Left renal pelvis (tissue), 4 donors: ENCODE measurements at regions not wholly inside any gene's neighbourhood (a gene's known extent, or its start where the extent isn't known, plus 50 kb on each side); places are given as distances from the start of the nearest gene placed in this dataset.

Source experiments
- DNase-seq, 4 donors: peaks; one replicate each; pipeline ENCODE4 v3.0.0-alpha.2; 2013; ENCODE audit warnings: low read depth in 4 of 4, low spot score in 3 of 4

DNA sequence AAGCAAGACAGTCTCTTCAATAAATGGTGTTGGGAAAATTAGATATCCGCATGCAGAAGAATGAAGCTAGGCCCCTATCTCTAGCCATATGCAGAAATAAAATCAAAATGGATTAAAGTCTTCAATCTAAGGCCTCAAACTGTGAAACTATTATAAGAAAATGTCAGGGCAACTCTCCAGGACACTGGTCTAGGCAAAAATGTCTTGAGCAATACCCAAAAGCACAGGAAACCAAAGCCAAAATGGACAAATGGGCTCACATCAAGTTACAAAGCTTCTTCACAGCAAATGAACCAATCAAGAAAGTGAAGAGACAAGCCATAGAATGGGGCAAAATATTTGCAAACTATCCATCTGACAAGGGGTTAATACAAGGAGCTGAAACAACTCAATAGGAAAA is 338.8 kb downstream of the NNT start:
- no peak for DNase-seq

DNA sequence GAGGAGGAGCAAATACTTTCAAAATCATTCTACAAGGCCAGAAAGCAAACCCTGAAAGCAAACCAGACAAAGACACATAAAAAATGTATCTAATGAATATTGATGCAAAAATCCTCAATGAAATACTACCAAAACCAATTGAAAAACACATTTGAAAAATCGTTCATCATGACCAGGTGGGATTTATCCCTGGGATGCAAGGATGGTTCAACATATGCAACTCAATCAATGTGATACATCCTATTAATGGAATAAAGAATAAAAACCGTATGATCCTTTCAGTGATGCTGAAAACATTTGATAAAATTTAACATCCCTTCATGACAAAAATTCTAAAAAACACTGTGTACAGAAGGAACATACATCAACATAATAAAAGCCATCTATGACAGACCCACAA is 337.6 kb downstream of the NNT start:
- no peak for DNase-seq

DNA sequence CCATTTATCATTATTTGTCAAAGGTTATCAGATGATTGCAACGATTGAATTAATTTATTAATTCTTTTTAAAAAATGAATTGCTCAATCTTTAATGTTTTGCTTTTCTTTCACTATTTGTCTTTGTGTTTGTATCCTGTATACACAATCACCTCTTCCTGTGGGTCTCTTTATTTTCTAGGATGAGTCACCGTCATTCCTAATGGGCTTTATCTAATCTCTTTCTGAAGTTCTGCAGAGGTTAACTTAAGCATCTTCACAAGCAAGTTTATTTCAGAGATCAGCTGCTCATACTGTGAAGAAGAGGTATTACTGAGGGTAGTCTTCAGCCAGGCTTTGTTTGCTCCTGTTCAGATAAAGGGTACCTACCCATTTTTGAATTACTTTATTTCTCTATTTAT is 323.9 kb downstream of the NNT start:
- no peak for DNase-seq

DNA sequence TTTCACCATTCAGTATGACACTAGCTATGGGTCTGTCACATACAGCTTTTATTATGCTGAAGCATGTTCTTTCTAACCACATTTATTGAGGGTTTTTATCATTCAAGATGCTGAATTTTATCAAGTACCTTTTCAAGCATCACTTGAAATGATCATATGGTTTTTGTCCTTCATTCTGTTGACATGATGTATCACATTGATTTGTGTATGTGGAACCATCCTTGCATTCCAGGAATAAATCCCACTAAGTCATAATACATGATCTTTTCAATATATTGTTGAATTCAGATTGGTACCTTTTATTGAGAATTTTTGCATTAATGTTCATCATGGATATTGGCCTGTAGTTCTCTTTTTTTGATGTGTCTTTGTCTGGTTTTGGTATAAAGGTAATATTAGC is 317.4 kb downstream of the NNT start:
- DNase-seq: no peak

DNA sequence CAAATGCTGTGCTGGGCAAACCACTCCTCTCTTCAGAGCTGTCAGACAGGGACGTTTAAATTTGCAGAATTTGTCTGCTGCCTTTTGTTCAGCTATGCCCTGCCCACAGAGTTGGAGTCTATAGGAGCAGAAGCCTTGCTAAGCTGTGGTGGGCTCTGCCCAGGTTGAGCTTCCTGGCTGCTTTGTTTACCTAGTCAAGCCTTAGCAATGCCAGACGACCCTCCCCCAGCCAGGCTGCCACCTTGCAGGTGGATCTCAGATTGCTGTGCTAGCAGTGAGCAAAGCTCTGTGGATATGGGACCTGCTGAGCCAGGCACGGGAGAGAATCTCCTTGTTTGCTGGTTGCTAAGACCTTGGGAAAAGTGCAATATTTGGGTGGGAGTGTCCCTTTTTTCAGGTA is 314.9 kb downstream of the NNT start:
- no peak for DNase-seq

DNA sequence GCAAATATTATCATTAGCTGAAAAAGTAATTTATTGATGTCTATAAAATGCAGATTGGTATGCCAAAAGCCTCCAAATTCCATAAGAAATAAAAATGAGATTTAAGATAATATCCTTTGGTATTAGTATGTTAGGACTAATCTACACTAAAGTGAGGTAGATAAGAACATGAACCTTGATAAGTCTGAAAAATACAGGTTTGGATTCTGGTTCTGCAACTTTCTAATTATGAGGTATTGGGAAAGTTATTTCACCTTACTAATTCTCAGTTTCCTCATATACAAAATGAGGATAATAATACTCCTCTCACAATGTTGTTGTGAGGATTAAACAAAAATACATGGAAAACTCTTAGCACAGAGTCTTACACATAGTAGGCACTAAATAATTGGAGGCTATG is 300.1 kb downstream of the NNT start:
- DNase-seq: no peak

DNA sequence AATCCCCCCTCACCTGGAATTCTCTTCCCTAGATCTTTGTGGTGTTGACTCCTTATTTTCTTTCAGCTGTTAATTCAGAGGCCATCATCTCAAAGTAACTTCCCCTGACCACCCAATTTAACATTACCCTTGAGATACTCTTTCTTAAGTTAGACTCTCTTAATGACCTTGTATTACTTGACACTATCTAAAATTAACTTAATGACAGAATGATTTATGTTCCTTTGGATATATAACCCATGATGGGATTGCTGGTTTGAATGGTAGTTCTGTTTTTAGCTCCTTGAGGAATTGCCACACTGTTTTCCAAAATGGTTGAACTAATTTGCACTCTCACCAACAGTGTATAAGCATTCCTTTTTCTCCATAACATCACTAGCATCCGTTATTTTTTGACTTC is 298.0 kb downstream of the NNT start:
- no peak for DNase-seq

DNA sequence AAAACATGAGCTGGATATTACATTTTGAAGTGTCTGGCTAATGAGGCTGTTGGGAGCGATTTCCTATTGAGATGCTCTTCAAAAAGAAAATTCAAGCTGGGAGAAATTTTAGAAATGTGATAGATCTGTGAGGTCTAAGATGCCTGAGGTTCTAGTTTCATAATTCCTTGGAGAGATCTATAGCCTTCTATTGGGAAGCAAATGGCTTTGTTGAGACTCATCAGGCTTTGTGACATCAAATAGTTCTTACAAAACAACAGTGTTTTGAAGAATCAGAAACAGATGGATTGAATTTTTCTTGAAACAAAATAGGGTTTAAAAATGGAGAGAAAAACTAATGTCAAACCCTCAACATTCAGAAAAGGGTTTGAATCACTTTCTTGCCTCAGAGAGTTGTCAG is 292.9 kb downstream of the NNT start:
- DNase-seq: no peak

DNA sequence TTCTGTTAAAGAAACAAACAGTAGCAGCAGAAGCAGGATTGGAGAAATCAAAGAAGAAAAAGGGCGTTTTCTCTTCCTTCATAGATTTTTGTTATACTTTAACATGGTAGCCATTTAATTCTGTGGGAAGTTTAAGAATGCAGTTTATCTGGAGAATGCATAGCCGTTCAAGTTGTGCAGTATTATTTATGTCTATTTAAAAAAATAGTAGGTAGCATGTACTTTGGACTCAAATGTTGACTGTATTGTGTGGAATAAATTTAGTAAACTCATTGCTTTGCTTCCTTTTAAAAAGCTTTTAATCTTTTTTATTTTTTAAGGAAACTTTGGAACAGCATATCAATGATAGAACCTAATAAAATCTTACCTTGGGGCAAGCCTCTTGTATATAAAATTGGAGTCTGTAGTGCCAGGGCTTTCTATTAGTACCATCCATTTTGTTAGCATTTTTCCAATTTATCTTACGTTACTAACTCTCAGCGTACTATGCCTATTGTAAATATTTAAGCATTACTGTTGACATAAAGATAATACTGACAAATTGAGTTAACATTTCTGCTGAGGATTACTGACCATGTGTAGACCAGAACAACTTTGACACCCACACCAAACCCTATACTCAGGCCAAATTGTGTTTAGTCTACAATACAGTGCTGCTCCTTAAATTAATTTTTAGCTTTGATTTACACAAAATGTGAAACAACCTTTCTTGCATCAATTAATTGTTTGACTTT is 291.1 kb downstream of the NNT start:
- no peak for DNase-seq

DNA sequence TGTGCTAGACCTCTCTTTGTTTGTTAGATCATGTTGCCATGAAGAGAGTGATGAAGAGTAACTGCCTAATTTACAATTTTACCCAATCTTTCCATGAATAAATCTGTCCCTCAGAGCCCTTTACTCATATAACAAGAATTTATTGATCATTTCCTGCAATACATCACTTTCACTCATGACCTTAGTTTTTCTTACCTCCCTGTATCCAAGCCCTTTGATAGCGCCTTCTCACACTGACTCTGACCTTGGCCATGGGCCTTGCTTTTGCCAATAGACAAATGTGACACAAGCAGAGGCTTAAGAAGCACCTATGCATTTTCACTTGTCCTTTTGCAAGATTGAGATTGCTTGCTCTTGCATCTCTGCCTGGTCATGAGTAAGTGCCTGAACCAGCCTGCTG is 288.1 kb downstream of the NNT start:
- no peak for DNase-seq

DNA sequence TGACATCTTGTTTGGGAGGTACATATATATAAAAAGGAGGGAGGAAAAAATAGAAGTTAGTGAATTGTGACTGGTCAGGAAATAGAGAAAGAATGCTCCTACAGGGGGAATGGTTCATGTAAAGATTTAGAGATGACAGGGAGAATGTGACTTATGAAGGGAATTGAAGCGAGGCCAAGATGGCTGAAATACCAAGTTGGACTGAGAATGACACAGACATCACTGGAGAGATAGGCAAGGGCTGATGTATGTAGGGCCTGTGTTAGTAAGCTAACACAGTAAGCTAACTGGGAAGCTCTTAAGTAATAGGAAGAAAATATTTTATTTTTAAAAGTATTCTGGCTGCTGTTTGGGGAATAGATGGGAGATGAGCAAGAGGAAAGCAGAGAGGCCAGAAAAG is 286.3 kb downstream of the NNT start:
- DNase-seq: no peak

DNA sequence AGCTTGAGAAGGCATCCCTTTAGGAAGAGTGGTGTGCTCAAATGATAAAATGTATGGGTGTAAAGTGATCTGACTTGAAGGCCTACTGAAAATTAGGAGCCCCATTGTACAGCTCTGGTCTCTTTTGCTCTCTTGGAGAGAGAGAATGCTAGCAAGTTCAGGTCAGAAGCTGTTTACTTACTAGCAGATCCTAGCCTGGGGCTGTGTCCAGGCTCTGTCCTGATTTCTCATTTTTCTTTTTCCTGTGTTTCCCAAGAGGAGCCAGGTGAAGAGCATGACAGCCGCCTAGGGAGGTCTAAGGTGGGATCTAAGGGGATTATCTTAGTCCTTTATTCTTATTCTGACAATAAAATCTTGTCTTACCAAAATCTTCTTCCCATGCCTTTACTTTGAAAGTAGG is 272.8 kb downstream of the NNT start:
- DNase-seq: no peak

DNA sequence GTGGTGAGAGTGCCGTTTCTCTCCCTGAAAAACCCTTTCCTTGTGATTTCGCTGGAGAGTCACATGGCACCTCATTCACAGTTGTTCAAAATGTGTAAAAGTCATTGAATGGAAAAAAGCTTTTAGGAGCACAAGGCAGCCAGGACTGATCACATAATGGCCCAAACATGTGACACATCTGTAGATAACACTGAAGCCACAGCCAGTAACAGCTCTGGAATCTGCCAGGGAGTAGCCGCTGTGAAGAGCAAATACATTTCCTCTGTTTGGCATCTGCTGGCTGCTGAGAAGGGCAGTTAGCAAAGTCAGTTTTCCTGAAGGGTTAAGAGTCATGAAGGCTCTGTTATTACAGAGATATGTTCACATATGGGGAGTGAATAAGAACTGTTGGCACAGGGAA is 271.8 kb downstream of the NNT start:
- DNase-seq: no peak

DNA sequence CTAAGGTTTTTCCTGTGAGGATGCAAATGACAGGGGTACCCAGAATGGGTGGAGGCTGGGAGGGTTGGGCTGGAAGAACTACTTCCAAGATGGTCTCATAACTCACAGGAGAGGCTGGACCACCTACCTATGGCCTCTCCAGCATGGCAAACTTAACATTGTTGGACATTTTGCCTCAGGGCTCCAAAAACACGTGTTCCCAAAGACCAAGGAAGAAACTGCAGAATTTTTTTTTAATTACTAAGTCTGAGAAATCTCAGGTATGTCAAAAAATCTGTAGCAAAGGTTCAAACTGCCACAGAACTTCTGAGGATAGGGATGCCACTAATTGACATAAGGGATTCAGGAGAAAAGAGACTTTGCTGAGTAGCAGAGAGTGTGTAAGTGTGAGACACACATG is 270.8 kb downstream of the NNT start:
- no peak for DNase-seq

DNA sequence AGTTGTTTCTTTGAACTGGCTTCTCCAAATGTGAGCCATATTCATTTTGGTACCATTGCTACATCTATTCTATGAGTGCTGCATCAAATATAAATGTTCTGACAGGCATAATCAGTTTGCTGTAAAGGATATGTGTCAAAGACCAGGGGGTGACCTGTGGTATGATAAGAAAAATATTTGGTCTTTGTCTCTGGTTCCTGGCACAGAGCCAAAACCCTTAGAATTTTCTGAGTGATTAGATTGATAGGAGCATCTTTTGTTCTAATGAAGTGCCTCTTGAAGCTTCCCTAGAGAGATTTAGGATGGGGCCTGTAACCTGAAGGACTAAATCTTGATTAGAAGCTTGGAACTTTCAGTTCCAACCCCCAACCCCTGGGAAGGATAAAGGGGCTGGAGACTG is 256.3 kb downstream of the NNT start:
- DNase-seq: no peak

DNA sequence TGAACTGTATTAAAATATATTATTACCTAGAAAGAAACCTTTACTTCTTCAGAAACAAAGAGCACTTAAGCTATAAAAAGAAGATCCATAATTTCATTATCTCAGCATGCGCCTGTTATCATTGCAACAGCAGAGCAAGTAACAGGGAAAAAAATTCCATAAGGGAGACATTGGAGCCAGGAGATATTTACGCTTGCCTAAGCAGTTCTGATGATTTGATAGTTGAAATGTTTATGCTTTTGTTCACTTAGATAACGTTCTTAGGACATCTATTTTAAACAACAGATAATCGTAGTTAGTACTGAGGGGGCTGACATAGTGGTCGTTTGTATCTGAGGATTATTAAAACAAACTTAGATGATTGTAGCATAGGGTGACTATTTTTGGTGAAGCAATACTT is 252.5 kb downstream of the NNT start:
- no peak for DNase-seq

DNA sequence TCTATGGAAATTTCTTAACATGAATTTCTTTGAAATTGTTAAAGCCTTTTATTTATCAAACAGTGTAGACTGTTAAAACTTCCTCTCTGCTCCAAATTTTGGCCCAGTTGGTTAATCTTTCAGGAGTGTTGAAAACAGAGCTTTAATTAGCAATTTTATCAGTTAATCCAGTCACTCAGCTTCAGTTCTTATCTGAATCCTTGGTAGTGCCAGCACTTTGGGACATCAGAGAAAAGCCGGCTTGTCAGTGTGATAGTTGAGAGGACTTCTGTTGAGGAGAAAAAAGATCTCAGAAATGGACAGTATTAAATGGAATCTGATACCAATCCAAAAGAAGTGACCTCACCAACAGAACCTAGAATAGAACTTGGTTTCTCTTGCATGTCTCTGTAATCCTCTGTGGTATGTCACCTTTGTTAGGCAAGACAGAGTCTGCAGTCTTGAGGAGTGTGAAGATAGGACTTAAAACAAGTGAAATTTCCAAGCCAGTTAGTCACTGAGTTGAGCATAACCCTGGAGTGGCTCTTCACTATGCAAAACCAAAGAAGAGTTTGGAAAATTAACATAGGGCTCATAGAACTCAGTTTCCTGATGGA is 251.8 kb downstream of the NNT start:
- DNase-seq: no peak

DNA sequence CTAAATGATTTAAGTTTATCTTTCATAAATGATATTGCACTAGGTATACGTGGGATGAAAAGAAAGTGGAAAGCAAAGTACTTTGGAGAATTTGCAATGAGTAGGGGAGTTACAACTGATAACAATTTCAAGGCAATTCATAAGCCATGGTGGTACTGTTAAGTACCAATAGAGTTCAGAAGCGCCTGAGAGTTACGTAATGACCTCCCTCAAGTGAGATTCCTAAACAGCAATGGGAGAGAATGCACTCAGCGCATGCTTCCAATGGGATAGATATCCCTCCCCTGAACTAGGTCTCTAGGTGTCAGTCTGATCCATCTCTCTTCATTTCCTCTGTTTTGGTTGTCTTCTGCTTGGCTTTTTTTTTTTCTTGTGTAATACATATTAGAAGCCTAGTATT is 249.3 kb downstream of the NNT start:
- DNase-seq: no peak

DNA sequence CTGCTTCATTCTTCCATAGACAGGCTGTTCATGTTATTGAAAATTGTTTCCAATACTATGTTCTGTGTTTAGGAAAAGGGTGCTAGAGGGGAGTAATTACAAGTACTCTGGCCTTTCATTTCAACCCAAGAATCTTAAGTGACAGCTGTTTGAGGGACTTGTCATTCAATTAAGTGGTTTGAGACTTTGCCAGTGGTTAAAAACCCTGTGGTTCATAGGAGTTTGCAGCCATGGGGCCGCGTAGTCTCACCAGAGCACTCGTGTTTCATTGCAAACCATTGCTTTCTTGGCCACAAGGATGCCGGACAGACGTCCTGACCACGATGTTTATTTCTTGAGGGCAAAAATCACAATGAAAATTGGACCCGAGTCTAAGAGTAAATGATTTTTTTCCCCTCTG is 248.8 kb downstream of the NNT start:
- DNase-seq: no peak

DNA sequence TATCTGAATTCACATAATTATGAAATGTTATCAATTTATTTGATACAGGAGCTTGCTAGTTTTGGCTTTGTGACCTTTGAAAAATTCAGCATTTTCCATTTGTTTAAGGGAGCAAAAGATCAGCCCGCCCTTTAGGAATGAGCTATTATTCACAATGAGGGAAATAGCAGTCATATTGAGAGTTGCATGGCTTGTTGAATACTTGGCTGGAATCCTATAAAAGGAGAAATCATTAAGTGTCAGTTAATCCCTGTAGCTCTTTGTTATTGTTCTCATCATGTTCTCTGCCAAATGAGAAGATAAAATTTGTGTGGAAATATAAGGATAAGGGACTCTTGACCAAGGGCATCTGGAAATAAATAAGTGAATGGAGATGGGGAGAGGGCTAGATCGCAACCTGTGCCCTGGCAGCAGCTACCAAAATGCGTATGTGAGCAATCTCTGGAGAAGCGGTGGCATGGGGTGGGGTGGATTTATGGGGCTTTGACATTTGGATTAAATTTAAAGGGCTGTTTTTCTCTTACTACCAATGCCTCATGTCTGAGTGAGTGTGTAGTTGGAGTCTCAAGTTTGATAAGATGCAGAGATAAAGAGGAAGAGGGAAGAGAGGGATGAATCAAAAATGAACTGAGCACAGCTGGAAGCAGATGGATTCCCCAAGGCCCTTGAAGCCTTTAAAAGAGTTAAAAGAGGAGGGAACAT is 237.6 kb downstream of the NNT start:
- no peak for DNase-seq

DNA sequence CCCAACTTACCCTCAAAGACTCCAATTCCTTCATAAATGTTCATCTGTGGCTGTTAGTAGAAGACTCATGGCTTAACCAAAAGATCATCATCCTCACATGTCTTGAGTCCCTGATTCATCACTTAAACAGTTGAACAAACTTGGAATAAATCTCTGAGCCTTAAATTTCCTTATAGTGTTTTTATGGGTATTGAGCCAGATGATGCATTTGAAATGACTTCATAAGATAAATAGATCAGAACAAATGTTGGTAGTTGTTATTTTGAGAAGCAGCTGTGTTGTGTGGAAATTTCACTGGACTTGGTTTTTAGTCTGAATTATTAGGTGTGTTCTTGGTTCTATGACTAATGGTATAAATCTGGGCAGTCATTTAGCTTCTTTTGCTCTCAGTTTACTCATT is 236.2 kb downstream of the NNT start:
- no peak for DNase-seq

DNA sequence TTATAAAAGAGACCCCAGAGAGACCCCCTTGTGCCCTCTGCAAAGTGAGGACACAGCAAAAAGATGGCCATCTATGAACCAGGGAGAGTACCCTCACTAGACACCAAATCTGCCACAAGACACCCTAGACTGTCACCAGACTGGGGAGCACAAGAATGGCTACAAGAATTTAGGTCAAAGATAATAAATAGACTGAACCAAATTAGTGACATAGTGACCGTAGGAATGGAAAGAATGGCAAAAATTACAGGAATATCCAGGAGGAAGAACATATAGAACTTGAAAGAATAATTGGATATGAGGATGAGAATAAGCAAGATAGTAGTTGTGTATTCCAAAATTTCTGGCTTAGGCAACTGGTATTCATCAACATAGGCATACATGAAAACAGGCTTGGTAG is 235.0 kb downstream of the NNT start:
- no peak for DNase-seq
